ENCODE measurements at regions not wholly inside any gene's neighbourhood (a gene's known extent, or its start where the extent isn't known, plus 50 kb on each side); places are given as distances from the start of the nearest gene placed in this dataset.

- TF ChIP-seq ATF2 (IDR thresholded peaks at IDR 0.05; ENCODE audit: low read length), result peak; percentile 79; the same call in 1 of the 2 replicates
- no peak for TF ChIP-seq RXRA (IDR thresholded peaks at IDR 0.05; ENCODE audit: insufficient read depth, low read depth, low read length)
- TF ChIP-seq TBP (IDR thresholded peaks at IDR 0.05; ENCODE audit: low read depth, low read length), result no peak
- TF ChIP-seq SP4 (IDR thresholded peaks at IDR 0.05; ENCODE audit: low read length), result no peak
- no peak for TF ChIP-seq EGR1 (IDR thresholded peaks at IDR 0.05; ENCODE audit: borderline replicate concordance, low read depth, low read length)
- no peak for TF ChIP-seq PHF8 (conservative IDR thresholded peaks at IDR 0.05; ENCODE audit: low read depth, low read length)
- 0 out of 2 replicates have a peak, but pooled peaks have one; percentile 50 for TF ChIP-seq JUND (IDR thresholded peaks at IDR 0.05; ENCODE audit: low read length)
- no peak for TF ChIP-seq BCL11A (IDR thresholded peaks at IDR 0.05; ENCODE audit: low read depth in 2 of 2, low read length in 2 of 2)
- TF ChIP-seq SAP30 (IDR thresholded peaks at IDR 0.05; ENCODE audit: insufficient read depth, insufficient replicate concordance, low read length), result no peak
- TF ChIP-seq EP300 (IDR thresholded peaks at IDR 0.05; ENCODE audit: borderline replicate concordance in 1 of 2, low read depth in 2 of 2, low read length in 2 of 2), result peak in 1 of 2 experiments; percentile 49; a peak in 1 of 3 replicates
- no peak for TF ChIP-seq SIRT6 (IDR thresholded peaks at IDR 0.05; ENCODE audit: low read length)
- peak; percentile 87 to 91 for TF ChIP-seq RAD21 (IDR thresholded peaks at IDR 0.05 in 1 of 2, conservative IDR thresholded peaks at IDR 0.05 in 1 of 2; ENCODE audit: low read depth in 2 of 2, low read length in 2 of 2)
- no peak for TF ChIP-seq RBBP5 (IDR thresholded peaks at IDR 0.05; ENCODE audit: borderline replicate concordance, low read depth, low read length)
- TF ChIP-seq HDAC2 (IDR thresholded peaks at IDR 0.05; ENCODE audit: borderline replicate concordance in 1 of 2, low read depth in 2 of 2, low read length in 2 of 2), result no peak
- peak; percentile 97 for TF ChIP-seq CEBPB (IDR thresholded peaks at IDR 0.05; ENCODE audit: low read depth, low read length)
- TF ChIP-seq CBX8 (IDR thresholded peaks at IDR 0.05; ENCODE audit: borderline replicate concordance, low read depth, low read length), result no peak
- no peak for TF ChIP-seq GTF2F1 (IDR thresholded peaks at IDR 0.05; ENCODE audit: borderline replicate concordance, low read depth, low read length)
- peak in 2 of 3 experiments; percentile 58 to 67; a peak in 3 of 4 replicates for TF ChIP-seq CTCF (IDR thresholded peaks at IDR 0.05; ENCODE audit: control extremely low read depth in 1 of 3, insufficient read depth in 1 of 3, low read depth in 1 of 3, low read length in 3 of 3)
- no peak for TF ChIP-seq NANOG (IDR thresholded peaks at IDR 0.05; ENCODE audit: insufficient read depth, low read depth, low read length, poor library complexity, severe bottlenecking)
- TF ChIP-seq CTBP2 (IDR thresholded peaks at IDR 0.05; ENCODE audit: borderline replicate concordance, insufficient read depth, insufficient read length, low read length), result no peak
Measured at GRCh38 chr9:14400658-14400995, 86.7 kb upstream of the NFIB start (continued).
